Fibroblast of lung (primary cell): ENCODE measurements at regions not wholly inside any gene's neighbourhood (a gene's known extent, or its start where the extent isn't known, plus 50 kb on each side); places are given as distances from the start of the nearest gene placed in this dataset.

ENCODE experiments used
- DNase-seq, 2 donors: peaks; one replicate each; pipeline versions ENCODE4 v3.0.0 to v3.0.0-alpha.2; 2010; ENCODE audit warnings: low read depth in 2 of 2
- H2AFZ ChIP-seq: 2 replicates; pipeline ENCODE4 v1.5.1; 2012; ENCODE audit warnings: low read length, control low read depth, inconsistent platforms
- H3K27ac ChIP-seq: 2 replicates; pipeline ENCODE4 v1.5.1; 2011; ENCODE audit warnings: low read length, control low read depth; ENCODE audit not compliant: insufficient read depth
- H3K27me3 ChIP-seq: 2 replicates; pipeline ENCODE4 v1.5.1; 2011; ENCODE audit warnings: mild to moderate bottlenecking, low read length; ENCODE audit not compliant: control insufficient read depth, insufficient read depth
- H3K36me3 ChIP-seq: 2 replicates; pipeline ENCODE4 v1.5.1; 2011; ENCODE audit warnings: low read length; ENCODE audit not compliant: control insufficient read depth, insufficient read depth
- H3K4me1 ChIP-seq: 2 replicates; pipeline ENCODE4 v1.5.1; 2011; ENCODE audit warnings: low read length; ENCODE audit not compliant: control insufficient read depth, insufficient read depth; ENCODE audit errors: extremely low read depth
- H3K4me2 ChIP-seq: 2 replicates; pipeline ENCODE4 v1.5.1; 2011; ENCODE audit warnings: low read length, control low read depth; ENCODE audit not compliant: insufficient read depth; ENCODE audit errors: extremely low read depth
- H3K4me3 ChIP-seq, 4 experiments: fragments of 200-600 bp in 1 of 4; sonication (generic) in 1 of 4; replicated peaks in 1 of 4; 2 replicates each; pipeline ENCODE4 v1.5.1; 2011 to 2016; ENCODE audit warnings: low read length in 4 of 4, low read depth in 3 of 4, mild to moderate bottlenecking in 3 of 4, control low read depth in 2 of 4, inconsistent platforms in 1 of 4, mixed read lengths in 1 of 4; ENCODE audit not compliant: insufficient read depth in 1 of 4; ENCODE audit errors: control extremely low read depth in 1 of 4
- H3K79me2 ChIP-seq: 2 replicates; pipeline ENCODE4 v1.5.1; 2012; ENCODE audit warnings: mild to moderate bottlenecking, low read length, inconsistent platforms; ENCODE audit not compliant: control insufficient read depth, insufficient read depth
- H3K9ac ChIP-seq: 2 replicates; pipeline ENCODE4 v1.5.1; 2011; ENCODE audit warnings: mild to moderate bottlenecking, low read length, control low read depth; ENCODE audit not compliant: insufficient read depth
- H3K9me3 ChIP-seq: 2 replicates; pipeline ENCODE4 v1.5.1; 2012; ENCODE audit warnings: low read depth, low read length; ENCODE audit not compliant: control insufficient read depth, insufficient read depth
- H4K20me1 ChIP-seq: 2 replicates; pipeline ENCODE4 v1.5.1; 2011; ENCODE audit warnings: low read length; ENCODE audit not compliant: control insufficient read depth, insufficient read depth; ENCODE audit errors: extremely low read depth
- EZH2 ChIP-seq: IDR thresholded peaks from 2 replicates; pipeline ENCODE4 v1.5.1; 2012; ENCODE audit warnings: low read length, control low read depth, mild to moderate bottlenecking; ENCODE audit errors: missing control alignments
- TF ChIP-seq, protein P1 (sequence below), 2 donors: IDR thresholded peaks in 1 of 2; conservative IDR thresholded peaks in 1 of 2; 1 replicate in 1 of 2; 2 replicates in 1 of 2; pipeline ENCODE4 v1.5.1; 2011 to 2012; ENCODE audit warnings: low read length in 2 of 2, control low read depth in 1 of 2, inconsistent platforms in 1 of 2, low read depth in 1 of 2, mild to moderate bottlenecking in 1 of 2

DNA sequence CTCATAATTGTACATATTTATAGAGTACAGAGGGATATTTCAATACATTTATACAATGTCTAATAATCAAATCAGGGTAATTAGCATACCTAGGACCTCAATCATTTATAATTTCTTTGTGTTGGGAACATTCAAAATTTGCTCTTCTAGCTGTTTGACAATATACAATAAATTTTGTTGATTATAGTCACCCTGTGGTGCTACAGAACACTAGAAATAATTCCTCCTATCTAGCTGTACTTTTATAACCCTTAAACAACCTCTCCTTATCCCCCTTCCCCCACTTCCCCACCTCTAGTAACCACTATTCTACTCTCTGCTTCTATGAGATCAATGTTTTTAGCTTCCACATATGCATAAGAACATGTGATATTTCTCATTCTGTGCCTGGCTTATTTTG is 328.4 kb upstream of the RBMS1 start:
- DNase-seq, result no peak
- Histone ChIP-seq H3K4me1 (no peaks in the 10 kb centered on the region), H3K4me2 (no peak overlapping the region), H4K20me1 (no peaks in the 10 kb centered on the region), H3K79me2 (no peaks in the 10 kb centered on the region), H3K9ac (no peak overlapping the region), H2AFZ (no peak overlapping the region), H3K4me3 (no peak overlapping the region), H3K27ac (no peak overlapping the region), H3K36me3 (no peaks in the 10 kb centered on the region), H3K9me3 (no peaks in the 10 kb centered on the region), H3K27me3 (no peaks in the 10 kb centered on the region)
- TF ChIP-seq, protein P1, sequence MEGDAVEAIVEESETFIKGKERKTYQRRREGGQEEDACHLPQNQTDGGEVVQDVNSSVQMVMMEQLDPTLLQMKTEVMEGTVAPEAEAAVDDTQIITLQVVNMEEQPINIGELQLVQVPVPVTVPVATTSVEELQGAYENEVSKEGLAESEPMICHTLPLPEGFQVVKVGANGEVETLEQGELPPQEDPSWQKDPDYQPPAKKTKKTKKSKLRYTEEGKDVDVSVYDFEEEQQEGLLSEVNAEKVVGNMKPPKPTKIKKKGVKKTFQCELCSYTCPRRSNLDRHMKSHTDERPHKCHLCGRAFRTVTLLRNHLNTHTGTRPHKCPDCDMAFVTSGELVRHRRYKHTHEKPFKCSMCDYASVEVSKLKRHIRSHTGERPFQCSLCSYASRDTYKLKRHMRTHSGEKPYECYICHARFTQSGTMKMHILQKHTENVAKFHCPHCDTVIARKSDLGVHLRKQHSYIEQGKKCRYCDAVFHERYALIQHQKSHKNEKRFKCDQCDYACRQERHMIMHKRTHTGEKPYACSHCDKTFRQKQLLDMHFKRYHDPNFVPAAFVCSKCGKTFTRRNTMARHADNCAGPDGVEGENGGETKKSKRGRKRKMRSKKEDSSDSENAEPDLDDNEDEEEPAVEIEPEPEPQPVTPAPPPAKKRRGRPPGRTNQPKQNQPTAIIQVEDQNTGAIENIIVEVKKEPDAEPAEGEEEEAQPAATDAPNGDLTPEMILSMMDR (conservative IDR thresholded peaks at IDR 0.05 in 1 of 2, IDR thresholded peaks at IDR 0.05 in 1 of 2; ENCODE audit: low read depth in 1 of 2, low read length in 2 of 2), result no peak
- no peak for TF ChIP-seq EZH2

DNA sequence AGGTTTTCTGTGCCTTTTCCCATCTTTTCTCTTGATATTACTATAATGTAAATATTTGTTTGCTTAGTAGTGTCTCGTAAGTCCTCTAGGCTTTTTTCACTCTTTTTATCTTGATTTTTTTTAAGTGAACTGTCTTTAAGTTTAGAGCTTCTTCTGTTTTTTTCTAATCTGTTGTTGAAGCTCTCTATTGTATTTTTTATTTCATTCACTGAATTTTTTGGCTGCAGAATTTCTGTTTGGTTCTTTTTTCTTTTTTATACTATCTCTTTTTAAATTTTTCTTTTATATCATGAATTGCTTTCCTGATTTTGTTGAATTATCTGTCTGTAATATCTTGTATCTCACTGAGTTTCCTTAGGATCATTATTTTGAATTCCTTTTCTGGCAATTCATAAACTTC is 331.8 kb upstream of the RBMS1 start:
- no peaks in the 10 kb centered on the region for H3K36me3 ChIP-seq
- no peak overlapping the region for H3K4me2 ChIP-seq
- no peak overlapping the region for H3K27ac ChIP-seq

DNA sequence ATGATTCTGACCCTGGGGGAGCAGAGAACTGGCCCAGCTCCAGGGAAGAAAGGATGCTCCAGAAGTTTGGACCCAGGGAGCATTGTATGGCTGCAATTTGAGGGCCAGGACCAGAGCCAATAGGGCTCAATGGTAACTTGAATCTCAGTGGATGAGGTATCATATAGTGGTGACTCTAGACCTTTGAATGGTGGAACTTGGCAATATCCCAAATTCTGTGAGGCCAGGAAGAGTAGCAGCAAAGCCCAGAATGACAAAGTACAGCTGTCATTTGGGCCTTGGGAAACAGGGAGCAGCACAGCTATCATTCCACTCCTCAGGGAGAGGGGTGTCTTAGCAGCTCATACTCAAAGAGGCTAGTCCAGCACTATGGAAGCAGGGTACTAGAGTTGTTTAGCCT is 332.9 kb upstream of the RBMS1 start:
- H3K36me3 ChIP-seq, result no peaks in the 10 kb centered on the region
- H3K79me2 ChIP-seq, result no peaks in the 10 kb centered on the region
- no peak for DNase-seq
- H3K27me3 ChIP-seq, result no peaks in the 10 kb centered on the region
- H3K4me2 ChIP-seq, result no peak overlapping the region
- H3K9ac ChIP-seq, result no peak overlapping the region
- no peaks in the 10 kb centered on the region for H3K4me1 ChIP-seq
- H3K4me3 ChIP-seq, result no peak overlapping the region
- no peak for TF ChIP-seq EZH2
- TF ChIP-seq, protein P1 (conservative IDR thresholded peaks at IDR 0.05 in 1 of 2, IDR thresholded peaks at IDR 0.05 in 1 of 2; ENCODE audit: low read depth in 1 of 2, low read length in 2 of 2), result no peak
- no peaks in the 10 kb centered on the region for H3K9me3 ChIP-seq
- H4K20me1 ChIP-seq, result no peaks in the 10 kb centered on the region
- H3K27ac ChIP-seq, result no peak overlapping the region
- H2AFZ ChIP-seq, result no peak overlapping the region

More for the DNA sequence above, 331.8 kb upstream of the RBMS1 start:
- Histone ChIP-seq H3K27me3 (no peaks in the 10 kb centered on the region), H3K9me3 (no peaks in the 10 kb centered on the region), H3K79me2 (no peaks in the 10 kb centered on the region), H2AFZ (no peak overlapping the region), H3K4me3 (no peak overlapping the region), H4K20me1 (no peaks in the 10 kb centered on the region), H3K4me1 (no peaks in the 10 kb centered on the region), H3K9ac (no peak overlapping the region)
- DNase-seq, result no peak
- TF ChIP-seq, protein P1 (conservative IDR thresholded peaks at IDR 0.05 in 1 of 2, IDR thresholded peaks at IDR 0.05 in 1 of 2; ENCODE audit: low read depth in 1 of 2, low read length in 2 of 2), result no peak
- no peak for TF ChIP-seq EZH2
